SK-N-MC (cell line): ENCODE measurements at regions not wholly inside any gene's neighbourhood (a gene's known extent, or its start where the extent isn't known, plus 50 kb on each side); places are given as distances from the start of the nearest gene placed in this dataset.

Source experiments
- EZH2 ChIP-seq: fragments of 200-600 bp; sonication (generic); IDR thresholded peaks from one replicate; pipeline ENCODE4 v1.6.1; 2017; ENCODE audit warnings: antibody characterized with exemption
- FOXP2 ChIP-seq: optimal IDR thresholded peaks from 2 replicates; pipeline ENCODE3; 2011; ENCODE audit warnings: mild to moderate bottlenecking, moderate library complexity; ENCODE audit not compliant: insufficient read depth; ENCODE audit errors: extremely low read length, control extremely low read depth
- POLR2AphosphoS5 ChIP-seq: IDR thresholded peaks from 2 replicates; pipeline ENCODE4 v1.6.1; 2012; ENCODE audit warnings: mild to moderate bottlenecking, low read depth, low read length, borderline replicate concordance

DNA sequence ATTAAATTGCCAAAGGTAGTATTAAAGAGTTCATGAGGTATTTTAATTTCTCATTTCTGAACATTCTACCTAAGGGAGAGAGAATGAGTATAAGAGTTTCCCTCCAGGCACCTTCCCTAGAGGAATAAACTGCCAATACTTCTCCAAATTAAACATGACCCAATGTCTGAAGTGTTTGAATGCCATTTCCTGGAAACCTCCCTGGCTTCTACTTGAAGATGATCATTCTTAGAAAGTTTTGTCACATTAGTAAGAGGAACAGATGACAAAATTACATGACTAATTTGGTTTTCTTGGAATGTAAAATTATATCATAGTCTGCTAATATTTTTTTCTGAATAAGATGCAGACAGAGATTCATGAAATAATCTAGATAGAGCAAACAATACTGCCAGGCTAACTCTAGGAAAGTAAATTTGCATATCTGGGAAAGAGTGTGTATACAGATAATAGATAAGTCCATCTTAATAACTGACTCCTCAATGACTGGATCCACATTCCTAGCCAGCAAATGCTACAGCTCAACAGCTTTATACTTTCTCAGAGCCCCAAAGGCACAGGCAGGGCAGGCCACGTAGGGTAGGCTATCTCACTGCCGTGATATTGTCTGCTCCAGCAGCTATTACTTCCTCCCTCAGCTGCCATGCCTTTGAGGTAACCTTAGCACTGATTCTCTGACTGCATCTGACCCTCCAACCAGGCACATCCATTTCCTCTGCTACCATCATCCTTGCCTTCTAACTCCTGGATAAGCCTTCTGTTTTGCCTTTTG is 630.8 kb upstream of the PIK3C3 start:
- no peak for TF ChIP-seq EZH2
- no peak for TF ChIP-seq POLR2AphosphoS5
- TF ChIP-seq FOXP2 = no peak
